Thoracic aorta (tissue), 2 donors: ENCODE measurements at regions not wholly inside any gene's neighbourhood (a gene's known extent, or its start where the extent isn't known, plus 50 kb on each side); places are given as distances from the start of the nearest gene placed in this dataset.
A peak's percentile ranks its signal among the peaks of the same experiment; 100 is the strongest.

ENCODE experiments used
- ATAC-seq: fragments of 150-250 bp; one replicate; pipeline ENCODE4 v1.8.0; 2017; ENCODE audit warnings: low read depth; ENCODE audit not compliant: insufficient number of reproducible peaks, low FRiP score
- DNase-seq: peaks from one replicate; pipeline ENCODE4 v3.0.0-alpha.2; 2020; ENCODE audit warnings: low spot score
- H3K27ac ChIP-seq, 2 donors: fragments of 200-600 bp; sonication (generic); 1 replicate in 1 of 2; 2 replicates in 1 of 2; pipeline ENCODE4 v1.5.1; 2016; ENCODE audit warnings: mild to moderate bottlenecking in 2 of 2, moderate library complexity in 2 of 2
- H3K27me3 ChIP-seq: fragments of 200-600 bp; sonication (generic); replicated peaks from 2 replicates; pipeline ENCODE4 v1.6.0; 2016; ENCODE audit warnings: mild to moderate bottlenecking; ENCODE audit not compliant: insufficient read depth
- H3K36me3 ChIP-seq: fragments of 200-600 bp; sonication (generic); one replicate; pipeline ENCODE4 v1.5.1; 2016
- H3K4me1 ChIP-seq, 2 donors: fragments of 200-600 bp; sonication (generic); 1 replicate in 1 of 2; 2 replicates in 1 of 2; pipeline versions ENCODE4 v1.5.1 to v1.6.0; 2016; ENCODE audit warnings: low read depth in 2 of 2, mild to moderate bottlenecking in 1 of 2; ENCODE audit not compliant: control insufficient read depth in 1 of 2
- H3K4me3 ChIP-seq: fragments of 200-600 bp; sonication (generic); 2 replicates; pipeline ENCODE4 v1.5.1; 2016; ENCODE audit warnings: mild to moderate bottlenecking
- H3K9me3 ChIP-seq: fragments of 200-600 bp; sonication (generic); 2 replicates; pipeline ENCODE4 v1.5.1; 2016
- TF ChIP-seq, protein P1 (sequence below): fragments of 200-600 bp; sonication (generic); IDR thresholded peaks from one replicate; pipeline ENCODE4 v1.5.1; 2019; ENCODE audit warnings: antibody characterized with exemption

DNA sequence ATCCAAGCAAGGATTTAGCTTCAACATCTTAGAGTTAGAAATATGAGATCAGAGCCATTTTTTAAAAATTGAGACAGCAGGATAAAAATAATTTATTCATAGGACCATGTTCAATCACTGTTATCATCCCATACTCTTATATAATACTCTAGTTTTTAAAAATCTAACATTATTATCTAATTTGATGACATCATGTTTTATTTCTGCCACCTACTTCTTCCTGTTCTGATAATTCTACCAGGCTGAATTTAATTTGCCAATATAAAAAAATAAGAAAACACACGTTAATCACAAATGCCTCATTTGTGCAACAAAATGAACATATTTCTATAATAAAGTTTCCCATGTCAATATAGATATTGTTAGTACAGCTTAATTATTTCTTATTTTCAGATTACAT, 621.7 kb downstream of the KCNJ3 start:
- TF ChIP-seq, protein P1, sequence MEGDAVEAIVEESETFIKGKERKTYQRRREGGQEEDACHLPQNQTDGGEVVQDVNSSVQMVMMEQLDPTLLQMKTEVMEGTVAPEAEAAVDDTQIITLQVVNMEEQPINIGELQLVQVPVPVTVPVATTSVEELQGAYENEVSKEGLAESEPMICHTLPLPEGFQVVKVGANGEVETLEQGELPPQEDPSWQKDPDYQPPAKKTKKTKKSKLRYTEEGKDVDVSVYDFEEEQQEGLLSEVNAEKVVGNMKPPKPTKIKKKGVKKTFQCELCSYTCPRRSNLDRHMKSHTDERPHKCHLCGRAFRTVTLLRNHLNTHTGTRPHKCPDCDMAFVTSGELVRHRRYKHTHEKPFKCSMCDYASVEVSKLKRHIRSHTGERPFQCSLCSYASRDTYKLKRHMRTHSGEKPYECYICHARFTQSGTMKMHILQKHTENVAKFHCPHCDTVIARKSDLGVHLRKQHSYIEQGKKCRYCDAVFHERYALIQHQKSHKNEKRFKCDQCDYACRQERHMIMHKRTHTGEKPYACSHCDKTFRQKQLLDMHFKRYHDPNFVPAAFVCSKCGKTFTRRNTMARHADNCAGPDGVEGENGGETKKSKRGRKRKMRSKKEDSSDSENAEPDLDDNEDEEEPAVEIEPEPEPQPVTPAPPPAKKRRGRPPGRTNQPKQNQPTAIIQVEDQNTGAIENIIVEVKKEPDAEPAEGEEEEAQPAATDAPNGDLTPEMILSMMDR: no peak

DNA sequence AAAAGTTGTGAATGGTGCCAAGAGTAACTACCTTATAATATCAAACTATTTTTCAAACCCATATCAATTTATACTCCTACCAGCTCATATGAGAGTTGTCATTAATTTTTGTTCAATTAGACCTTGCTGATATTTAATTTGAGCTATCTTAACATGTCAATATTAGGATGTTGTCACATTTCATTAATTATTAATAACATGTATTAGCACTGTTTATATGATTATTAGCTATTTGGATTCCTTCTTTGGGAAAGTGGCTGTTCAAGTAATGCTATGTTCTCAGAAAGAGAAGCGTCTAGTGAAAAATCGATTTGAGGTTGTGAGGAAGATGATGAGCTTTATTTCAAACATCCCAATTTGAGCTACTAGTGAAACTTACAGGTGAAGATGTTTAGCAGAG, 620.2 kb downstream of the KCNJ3 start:
- DNase-seq (no peak), ATAC-seq (no peak)
- TF ChIP-seq, protein P1: no peak
- Histone ChIP-seq H3K4me1 (no peaks in the 10 kb centered on the region), H3K9me3 (no peaks in the 10 kb centered on the region), H3K4me3 (no peak overlapping the region), H3K27me3 (no peaks in the 10 kb centered on the region), H3K36me3 (no peaks in the 10 kb centered on the region), H3K27ac (no peak overlapping the region)

More for the DNA sequence above, 621.7 kb downstream of the KCNJ3 start:
- H3K27ac ChIP-seq: no peak overlapping the region
- no peaks in the 10 kb centered on the region for H3K36me3 ChIP-seq
- ATAC-seq (no peak), DNase-seq (no peak)
- H3K9me3 ChIP-seq: no peaks in the 10 kb centered on the region
- no peaks in the 10 kb centered on the region for H3K27me3 ChIP-seq
- H3K4me3 ChIP-seq: no peak overlapping the region
- no peaks in the 10 kb centered on the region for H3K4me1 ChIP-seq

DNA sequence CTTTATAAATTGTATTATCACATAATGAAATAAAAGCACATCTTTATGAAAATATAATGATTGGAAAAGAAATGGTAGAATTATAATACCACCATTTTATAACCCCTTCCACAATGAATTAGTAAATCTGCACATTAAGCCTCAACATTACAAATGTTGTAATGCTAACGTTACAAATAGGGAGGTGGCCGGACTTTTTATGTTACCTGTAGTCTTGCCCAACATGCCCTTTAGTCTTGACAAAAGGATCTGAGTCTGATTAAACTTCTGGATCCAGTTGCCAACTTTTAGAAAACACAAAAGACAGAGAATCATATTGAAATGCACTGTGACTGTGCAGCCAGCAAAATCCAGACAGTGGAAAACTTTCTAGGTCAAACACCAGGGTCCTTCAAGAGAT, 617.3 kb downstream of the KCNJ3 start:
- H3K36me3 ChIP-seq: no peaks in the 10 kb centered on the region
- H3K4me3 ChIP-seq: no peak overlapping the region
- ATAC-seq: no peak
- H3K27ac ChIP-seq: no peak overlapping the region
- no peaks in the 10 kb centered on the region for H3K27me3 ChIP-seq
- H3K9me3 ChIP-seq: no peaks in the 10 kb centered on the region
- TF ChIP-seq, protein P1: no peak
- no peaks in the 10 kb centered on the region for H3K4me1 ChIP-seq
- DNase-seq: no peak

DNA sequence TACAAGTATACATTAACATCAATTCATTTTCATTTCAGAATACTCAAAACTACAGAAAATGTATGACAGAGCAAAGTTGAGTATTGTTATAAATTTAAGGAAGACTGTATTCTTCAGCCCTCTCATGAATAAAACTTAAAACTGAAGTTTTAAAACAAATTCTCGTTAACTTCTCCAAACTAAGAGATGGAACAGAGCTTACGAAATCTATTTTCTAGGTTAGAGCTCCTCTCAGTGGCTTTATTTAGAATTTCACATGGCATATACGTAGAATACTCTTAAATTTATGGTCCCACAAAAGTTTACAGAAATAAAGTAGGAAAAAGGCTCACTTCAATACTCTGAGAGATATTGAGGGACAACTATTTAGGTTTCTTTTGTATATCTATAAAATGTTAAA, 612.1 kb downstream of the KCNJ3 start:
- ATAC-seq: no peak
- no peak overlapping the region for H3K27ac ChIP-seq
- H3K9me3 ChIP-seq: no peaks in the 10 kb centered on the region
- no peaks in the 10 kb centered on the region for H3K4me1 ChIP-seq
- H3K4me3 ChIP-seq: no peak overlapping the region
- H3K27me3 ChIP-seq: no peaks in the 10 kb centered on the region
- H3K36me3 ChIP-seq: no peaks in the 10 kb centered on the region
- TF ChIP-seq, protein P1: peak; percentile 43
- no peak for DNase-seq

DNA sequence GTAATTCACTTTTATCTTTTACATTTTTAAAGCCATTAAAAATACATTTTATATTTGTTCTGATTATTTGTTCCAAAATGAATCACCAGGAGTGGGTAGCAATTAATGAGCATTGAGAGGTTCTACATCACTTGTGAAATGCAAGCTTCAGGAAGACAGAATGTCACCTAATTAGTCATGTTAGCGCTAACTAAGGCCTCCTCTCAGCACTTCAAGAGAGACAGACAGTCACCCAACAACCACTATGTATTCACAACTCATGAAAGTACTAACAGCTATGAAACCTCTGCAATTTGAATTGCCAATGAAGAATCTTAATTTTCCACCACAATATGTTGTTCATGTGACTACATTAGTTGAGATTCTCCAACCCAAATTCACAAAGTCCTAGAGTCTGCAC, 611.0 kb downstream of the KCNJ3 start:
- no peaks in the 10 kb centered on the region for H3K36me3 ChIP-seq
- DNase-seq: no peak
- TF ChIP-seq, protein P1: no peak
- H3K27ac ChIP-seq: no peak overlapping the region
- no peaks in the 10 kb centered on the region for H3K4me1 ChIP-seq
- no peak for ATAC-seq
- no peaks in the 10 kb centered on the region for H3K27me3 ChIP-seq
- H3K9me3 ChIP-seq: no peaks in the 10 kb centered on the region
- no peak overlapping the region for H3K4me3 ChIP-seq
